Neural progenitor cell (in vitro differentiated cells): ENCODE measurements at regions not wholly inside any gene's neighbourhood (a gene's known extent, or its start where the extent isn't known, plus 50 kb on each side); places are given as distances from the start of the nearest gene placed in this dataset.

ENCODE experiments used
- DNase-seq: peaks from one replicate; pipeline ENCODE4 v3.0.0-alpha.2; 2016; ENCODE audit warnings: low spot score
- H2AFZ ChIP-seq: fragments of 200-600 bp; sonication (generic); replicated peaks from 2 replicates; pipeline ENCODE4 v1.6.1; 2016; ENCODE audit warnings: antibody characterized with exemption
- H3F3A ChIP-seq: fragments of 200-600 bp; sonication (generic); 2 replicates; pipeline ENCODE4 v1.6.1; 2016; ENCODE audit warnings: antibody characterized with exemption, low read depth
- H3K27ac ChIP-seq: fragments of 200-600 bp; sonication (generic); 2 replicates; pipeline ENCODE4 v1.5.1; 2016; ENCODE audit warnings: mild to moderate bottlenecking
- H3K27me3 ChIP-seq: fragments of 200-600 bp; sonication (generic); 2 replicates; pipeline ENCODE4 v1.6.1; 2016; ENCODE audit warnings: mild to moderate bottlenecking, moderate library complexity
- H3K36me3 ChIP-seq: fragments of 200-600 bp; sonication (generic); 2 replicates; pipeline ENCODE4 v1.5.1; 2016
- H3K4me1 ChIP-seq: fragments of 200-600 bp; sonication (generic); 2 replicates; pipeline ENCODE4 v1.6.1; 2016; ENCODE audit warnings: mixed run types
- H3K4me2 ChIP-seq: fragments of 200-600 bp; sonication (generic); 2 replicates; pipeline ENCODE4 v1.6.1; 2016
- H3K4me3 ChIP-seq: fragments of 200-600 bp; sonication (generic); 2 replicates; pipeline ENCODE4 v1.5.1; 2016
- H3K79me2 ChIP-seq: fragments of 200-600 bp; sonication (generic); 2 replicates; pipeline ENCODE4 v1.6.1; 2016; ENCODE audit warnings: low read depth
- H3K9ac ChIP-seq: fragments of 200-600 bp; sonication (generic); 2 replicates; pipeline ENCODE4 v1.6.1; 2016
- H3K9me3 ChIP-seq: fragments of 200-600 bp; sonication (generic); 2 replicates; pipeline ENCODE4 v1.5.1; 2016; ENCODE audit warnings: low read depth
- H4K20me1 ChIP-seq: fragments of 200-600 bp; sonication (generic); 2 replicates; pipeline ENCODE4 v1.6.1; 2016; ENCODE audit warnings: low read depth
- H3K27ac Mint-ChIP-seq: 3 replicates; pipeline ENCODE4 v1.8.0; 2021; ENCODE audit warnings: mixed read lengths
- H3K27me3 Mint-ChIP-seq: 2 replicates; pipeline ENCODE4 v1.8.0; 2022; ENCODE audit warnings: low read depth, mild to moderate bottlenecking, inconsistent platforms, moderate library complexity, mixed read lengths; ENCODE audit not compliant: insufficient read depth
- H3K36me3 Mint-ChIP-seq: 3 replicates; pipeline ENCODE4 v1.8.0; 2021; ENCODE audit warnings: mixed read lengths
- H3K4me1 Mint-ChIP-seq: 3 replicates; pipeline ENCODE4 v1.8.0; 2021; ENCODE audit warnings: mixed read lengths
- H3K4me3 Mint-ChIP-seq: 3 replicates; pipeline ENCODE4 v1.8.0; 2021; ENCODE audit warnings: mild to moderate bottlenecking, moderate library complexity, mixed read lengths
- H3K9me3 Mint-ChIP-seq: 3 replicates; pipeline ENCODE4 v1.8.0; 2020; ENCODE audit warnings: mixed read lengths
- CTCF ChIP-seq: fragments of 200-600 bp; sonication (generic); IDR thresholded peaks from 2 replicates; pipeline ENCODE4 v1.5.1; 2017; ENCODE audit warnings: antibody characterized with exemption, mild to moderate bottlenecking
- EZH2 ChIP-seq: fragments of 200-600 bp; sonication (generic); IDR thresholded peaks from 2 replicates; pipeline ENCODE4 v1.6.1; 2017; ENCODE audit warnings: antibody characterized with exemption, mild to moderate bottlenecking, moderate library complexity
- EZH2phosphoT487 ChIP-seq: fragments of 200-600 bp; sonication (generic); IDR thresholded peaks from 2 replicates; pipeline ENCODE4 v1.6.1; 2017; ENCODE audit warnings: antibody characterized with exemption

GRCh38 chr13:47170971-47171370 is 274.1 kb upstream of the HTR2A start:
- H3K9me3 Mint-ChIP-seq, result no peaks in the 10 kb centered on the region
- no peak overlapping the region for H3K4me3 Mint-ChIP-seq
- Histone ChIP-seq H4K20me1 (no peaks in the 10 kb centered on the region), H3K9me3 (no peaks in the 10 kb centered on the region), H3K27ac (no peak overlapping the region), H3K79me2 (no peaks in the 10 kb centered on the region), H3K4me3 (no peak overlapping the region), H2AFZ (no peak overlapping the region), H3K27me3 (no peaks in the 10 kb centered on the region), H3K36me3 (no peaks in the 10 kb centered on the region), H3K4me1 (no peaks in the 10 kb centered on the region), H3F3A (no peaks in the 10 kb centered on the region), H3K4me2 (no peak overlapping the region), H3K9ac (no peak overlapping the region)
- peaks cover 14% of the 10 kb centered on the region for H3K4me1 Mint-ChIP-seq
- H3K36me3 Mint-ChIP-seq, result no peaks in the 10 kb centered on the region
- no peaks in the 10 kb centered on the region for H3K27me3 Mint-ChIP-seq
- no peak for TF ChIP-seq CTCF
- TF ChIP-seq EZH2phosphoT487, result no peak
- no peak overlapping the region for H3K27ac Mint-ChIP-seq
- no peak for DNase-seq

GRCh38 chr13:47168618-47169017 is 271.8 kb upstream of the HTR2A start:
- Mint-ChIP-seq H3K27me3 (no peaks in the 10 kb centered on the region), H3K4me1 (peaks cover 14% of the 10 kb centered on the region), H3K4me3 (no peak overlapping the region), H3K36me3 (no peaks in the 10 kb centered on the region), H3K9me3 (no peaks in the 10 kb centered on the region), H3K27ac (no peak overlapping the region)
- TF ChIP-seq EZH2 (no peak), CTCF (no peak), EZH2phosphoT487 (no peak)
- Histone ChIP-seq H3K9me3 (no peaks in the 10 kb centered on the region), H3F3A (no peaks in the 10 kb centered on the region), H3K4me3 (no peak overlapping the region), H3K9ac (no peak overlapping the region), H4K20me1 (no peaks in the 10 kb centered on the region), H3K4me2 (no peak overlapping the region), H3K79me2 (no peaks in the 10 kb centered on the region), H3K27ac (no peak overlapping the region), H3K27me3 (no peaks in the 10 kb centered on the region), H3K36me3 (no peaks in the 10 kb centered on the region), H2AFZ (peak overlapping the region; percentile 46), H3K4me1 (no peaks in the 10 kb centered on the region)
- DNase-seq, result no peak

DNA sequence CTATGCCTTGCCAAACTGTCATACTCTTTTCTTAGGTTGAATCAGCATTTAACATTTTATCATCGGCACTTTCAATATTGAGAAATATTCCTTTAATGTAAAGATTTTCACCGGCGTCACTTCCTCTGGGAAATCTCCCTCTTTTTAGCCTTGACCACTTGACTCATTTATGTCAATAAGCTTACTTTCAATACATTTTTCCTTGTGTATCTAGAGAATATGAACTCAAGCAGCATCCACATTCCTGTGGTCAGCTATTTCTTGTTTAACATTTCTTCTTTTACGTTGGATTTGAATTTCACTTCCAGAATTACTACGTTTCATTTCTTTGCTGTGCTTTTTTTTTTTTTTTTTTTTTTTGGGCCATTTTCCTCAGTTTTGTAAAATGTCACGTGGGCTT is 271.2 kb upstream of the HTR2A start:
- Mint-ChIP-seq H3K27ac (no peak overlapping the region), H3K4me3 (no peak overlapping the region), H3K9me3 (no peaks in the 10 kb centered on the region), H3K27me3 (no peaks in the 10 kb centered on the region), H3K4me1 (peaks cover 14% of the 10 kb centered on the region), H3K36me3 (no peaks in the 10 kb centered on the region)
- Histone ChIP-seq H3K4me1 (no peaks in the 10 kb centered on the region), H3K9me3 (no peaks in the 10 kb centered on the region), H3K4me2 (no peak overlapping the region), H3K27me3 (no peaks in the 10 kb centered on the region), H4K20me1 (no peaks in the 10 kb centered on the region), H3K36me3 (no peaks in the 10 kb centered on the region), H3K79me2 (no peaks in the 10 kb centered on the region), H3F3A (no peaks in the 10 kb centered on the region), H2AFZ (no peak overlapping the region), H3K27ac (no peak overlapping the region), H3K4me3 (no peak overlapping the region), H3K9ac (no peak overlapping the region)
- DNase-seq, result no peak
- TF ChIP-seq EZH2phosphoT487 (no peak), CTCF (no peak), EZH2 (no peak)

DNA sequence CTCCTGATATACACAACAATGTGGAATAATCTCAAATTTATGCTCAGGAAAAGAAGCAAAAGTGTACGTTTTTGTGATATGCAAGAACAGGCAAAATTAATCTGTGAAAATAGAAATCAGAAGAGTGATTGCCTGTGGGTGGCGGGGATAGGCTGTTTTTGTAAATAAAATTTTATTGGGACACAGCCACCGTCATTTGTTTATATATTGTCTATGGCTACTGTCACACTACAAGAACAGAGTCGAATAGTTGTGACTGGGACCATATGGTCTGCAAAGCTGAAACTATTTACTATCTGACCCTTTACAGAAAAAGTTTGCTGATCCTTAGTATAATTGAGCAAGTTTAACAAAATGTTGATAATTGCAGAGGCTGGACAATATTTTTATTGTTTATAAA is 269.5 kb upstream of the HTR2A start:
- H3K79me2 ChIP-seq, result no peaks in the 10 kb centered on the region
- H3K9me3 ChIP-seq, result no peaks in the 10 kb centered on the region
- Mint-ChIP-seq H3K4me1 (peaks cover 14% of the 10 kb centered on the region), H3K27me3 (no peaks in the 10 kb centered on the region), H3K27ac (no peak overlapping the region), H3K36me3 (no peaks in the 10 kb centered on the region), H3K4me3 (no peak overlapping the region), H3K9me3 (no peaks in the 10 kb centered on the region)
- no peaks in the 10 kb centered on the region for H3F3A ChIP-seq
- no peaks in the 10 kb centered on the region for H3K27me3 ChIP-seq
- H2AFZ ChIP-seq, result no peak overlapping the region
- H3K27ac ChIP-seq, result no peak overlapping the region
- no peak for DNase-seq
- no peaks in the 10 kb centered on the region for H3K4me1 ChIP-seq
- H3K9ac ChIP-seq, result no peak overlapping the region
- no peaks in the 10 kb centered on the region for H3K36me3 ChIP-seq
- no peaks in the 10 kb centered on the region for H4K20me1 ChIP-seq
- no peak for TF ChIP-seq CTCF
- no peak for TF ChIP-seq EZH2
- no peak for TF ChIP-seq EZH2phosphoT487
- H3K4me2 ChIP-seq, result no peak overlapping the region
- H3K4me3 ChIP-seq, result no peak overlapping the region
